M059J (cell line): ENCODE measurements at regions not wholly inside any gene's neighbourhood (a gene's known extent, or its start where the extent isn't known, plus 50 kb on each side); places are given as distances from the start of the nearest gene placed in this dataset.
"Not testable (repeated sequence)": the region's sequence is repeated elsewhere in the genome, so short reads cannot be mapped to it uniquely, and the experiment has no call there.

ENCODE experiments used
- DNase-seq: peaks from one replicate; pipeline ENCODE4 v3.0.0-alpha.2; 2012; ENCODE audit warnings: low read depth

DNA sequence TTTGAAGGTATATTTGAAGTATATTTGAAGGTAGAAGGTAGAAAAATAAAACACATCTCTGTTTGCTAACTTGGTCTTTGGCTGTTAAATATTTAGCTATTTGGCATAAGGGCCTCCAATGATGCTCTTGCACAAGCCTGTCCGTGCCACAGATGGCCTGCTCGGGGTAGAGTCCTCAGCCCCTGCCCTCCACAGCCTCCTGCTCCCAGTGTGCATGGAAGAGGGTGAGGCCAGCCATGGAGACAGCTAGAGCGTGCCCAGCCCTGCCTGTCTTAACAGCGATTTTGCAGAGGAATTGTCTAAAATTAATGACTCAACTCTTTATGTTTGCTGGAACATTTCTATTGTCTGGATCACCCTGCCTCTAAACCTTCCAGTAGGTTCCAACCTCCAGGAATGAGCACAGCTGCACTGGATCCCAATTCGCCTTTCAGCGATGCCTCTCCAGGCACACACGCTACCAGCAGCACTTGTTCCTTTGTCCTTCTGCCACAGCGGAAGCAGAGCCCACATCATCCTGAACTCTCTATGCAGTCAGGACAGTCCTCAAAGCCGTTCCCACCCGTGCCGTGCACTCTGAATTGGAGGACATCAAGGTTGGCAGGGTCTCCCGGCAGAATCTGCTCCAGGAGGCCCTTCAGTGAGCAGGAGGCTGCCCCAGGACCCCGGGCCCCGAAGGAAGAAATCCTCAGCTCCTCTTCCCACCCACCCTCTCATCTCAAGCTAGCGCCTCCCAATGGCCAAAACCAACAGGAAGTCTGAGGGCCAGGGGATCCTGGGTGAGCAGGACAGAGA is 254.0 kb upstream of the IRX1 start:
- no peak for DNase-seq

- DNase-seq, result no peak
Observed at GRCh38 chr5:3340471-3340870, 255.2 kb upstream of the IRX1 start.

DNA sequence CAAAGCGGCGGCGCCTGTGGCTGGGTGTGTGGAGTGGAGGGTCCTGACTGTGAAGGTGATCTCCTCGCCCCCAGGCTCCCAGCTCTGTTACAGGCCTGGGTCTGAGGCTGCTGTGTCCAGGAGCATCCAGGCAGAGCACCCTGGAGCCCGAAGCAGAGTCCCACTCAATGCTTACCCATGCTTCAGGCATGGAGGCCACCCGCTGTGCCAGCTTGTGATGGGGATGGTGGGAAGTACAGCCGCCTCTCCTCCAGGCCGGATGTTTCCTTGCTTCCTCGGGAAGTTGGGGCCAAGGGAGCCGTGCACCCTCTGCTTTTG is 255.9 kb upstream of the IRX1 start:
- DNase-seq, result no peak

DNA sequence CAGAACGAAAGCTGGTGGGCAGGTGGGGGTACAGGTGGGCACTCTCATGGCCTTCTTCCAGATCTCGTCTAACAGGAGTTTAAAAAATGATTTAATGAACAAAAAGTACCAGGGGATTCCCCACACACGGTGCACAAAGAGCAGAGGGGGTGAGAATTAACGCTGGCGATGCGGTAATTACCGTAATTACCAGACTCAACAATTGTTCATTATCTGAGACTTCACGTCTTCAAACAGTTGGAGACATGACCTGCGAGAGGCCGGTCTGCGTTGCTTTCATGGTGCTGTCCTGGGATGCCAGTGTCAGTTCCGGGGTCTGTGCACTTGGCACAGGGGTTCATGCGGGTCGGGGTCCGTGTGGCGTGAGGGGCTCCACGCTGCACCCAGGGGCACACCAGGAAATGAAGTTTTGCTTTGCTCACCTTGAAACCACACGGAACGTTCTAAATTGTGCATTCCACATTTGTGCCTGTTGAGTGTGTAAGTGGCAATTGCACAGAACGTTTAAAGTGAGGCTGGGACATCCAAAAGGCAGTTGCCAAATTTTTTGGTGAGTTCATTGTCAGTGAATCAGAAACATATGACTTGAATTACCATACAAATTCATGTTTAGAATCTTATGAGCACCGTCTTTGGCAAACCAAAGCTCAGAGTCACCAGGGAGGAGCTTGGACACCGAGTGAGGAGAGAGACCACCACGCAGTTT is 256.4 kb upstream of the IRX1 start:
- no peak for DNase-seq

GRCh38 chr5:3337812-3338541 is 257.7 kb upstream of the IRX1 start:
- DNase-seq, result no peak

DNA sequence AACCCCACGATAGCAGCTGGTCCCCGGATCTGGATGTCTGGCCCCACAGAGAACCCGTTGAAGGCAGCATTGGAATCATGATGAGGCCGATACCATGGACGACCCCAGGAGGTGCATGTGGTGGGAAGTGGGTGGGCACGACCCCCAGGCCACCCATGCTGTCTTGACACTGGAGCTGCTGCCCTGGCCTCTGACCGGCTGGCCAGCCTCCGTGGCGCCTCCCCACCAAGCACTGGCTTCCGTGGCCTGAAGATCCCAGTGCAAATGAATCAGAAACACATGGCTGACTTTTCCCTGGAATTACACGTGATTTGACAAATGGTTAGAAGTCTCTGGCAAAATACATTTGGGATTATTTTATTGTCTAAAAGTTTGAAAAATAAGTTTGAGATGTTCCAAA is 259.0 kb upstream of the IRX1 start:
- DNase-seq, result no peak

GRCh38 chr5:3335301-3335700 is 260.3 kb upstream of the IRX1 start:
- no peak for DNase-seq

DNA sequence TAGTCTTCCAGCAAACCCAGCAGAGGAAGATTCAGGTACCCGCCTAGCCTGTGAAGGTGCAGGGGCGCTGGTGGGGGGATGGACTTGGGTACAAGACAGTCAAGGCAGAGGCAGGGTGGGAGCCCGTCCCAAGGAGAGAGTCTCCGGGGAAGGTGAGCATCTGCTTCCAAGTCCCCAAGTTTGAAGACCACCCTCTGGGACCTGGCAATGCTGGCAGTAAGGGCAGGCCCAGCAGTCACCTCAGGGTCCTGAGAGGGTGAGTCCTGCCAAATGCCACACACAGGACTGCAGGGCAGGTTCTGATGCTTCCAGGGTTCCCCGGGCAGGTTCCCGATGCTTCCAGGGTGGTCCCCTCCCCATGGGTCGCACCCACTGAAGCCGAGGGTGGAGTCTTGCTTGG is 261.8 kb upstream of the IRX1 start:
- DNase-seq, result no peak

DNA sequence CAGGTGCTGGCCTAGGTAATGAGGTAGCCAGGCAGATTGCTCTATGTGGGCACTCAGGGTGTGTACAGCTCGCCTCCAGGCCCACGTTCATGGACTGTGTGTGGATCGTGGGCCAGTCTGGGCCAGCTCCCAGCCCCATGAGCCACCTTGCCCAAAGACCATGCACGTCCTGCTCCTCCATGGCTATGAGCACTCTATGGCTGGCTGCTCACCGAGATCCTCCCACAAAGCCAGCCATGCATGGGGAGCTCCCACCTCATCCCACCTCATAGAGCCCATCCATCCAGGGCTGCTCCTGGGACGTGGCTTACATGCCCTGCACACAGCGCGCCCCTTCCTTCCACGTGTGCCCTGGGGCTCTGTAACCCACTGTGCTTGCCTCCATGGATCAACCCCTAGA is 262.5 kb upstream of the IRX1 start:
- DNase-seq, result no peak

DNA sequence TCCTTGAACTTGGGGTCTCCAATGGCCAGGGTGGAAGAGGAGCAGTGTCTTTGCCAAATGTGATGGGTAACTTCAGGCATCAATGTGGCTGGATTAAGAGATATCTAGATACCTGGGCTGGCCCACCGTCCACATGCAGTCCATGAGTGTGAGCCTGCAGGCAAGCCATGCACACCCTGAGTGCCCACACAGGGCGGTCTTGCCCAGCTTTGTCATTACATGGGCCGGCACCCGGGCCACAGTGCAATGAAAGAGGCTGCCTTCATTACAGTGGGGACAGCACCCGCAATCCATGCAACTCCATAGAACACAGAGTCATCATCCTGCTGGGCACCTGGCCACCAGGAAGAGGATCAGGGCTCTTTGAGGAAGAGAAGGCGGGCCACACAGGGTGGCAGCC is 263.8 kb upstream of the IRX1 start:
- no peak for DNase-seq

- DNase-seq, result no peak
Observed at GRCh38 chr5:3330442-3330841, 265.2 kb upstream of the IRX1 start.

DNA sequence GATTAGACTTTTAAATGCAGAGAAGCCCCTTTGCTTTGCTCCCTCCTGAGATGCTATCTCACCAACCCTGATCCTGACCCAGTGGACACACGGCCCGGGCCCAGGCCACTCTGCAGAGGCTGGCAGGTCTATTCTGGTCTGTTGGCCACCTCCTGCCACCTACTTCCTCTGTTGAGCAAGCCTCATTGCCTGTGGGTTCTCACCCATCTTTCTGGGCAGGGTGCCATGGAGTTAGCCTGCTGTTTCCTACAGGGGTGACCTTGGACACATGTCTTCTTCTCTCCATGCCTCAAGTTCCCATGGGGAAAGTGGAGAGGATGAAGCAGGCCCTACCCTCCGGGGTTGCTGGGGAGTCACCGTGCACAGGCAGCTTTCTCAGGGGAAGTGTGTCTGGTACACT is 266.2 kb upstream of the IRX1 start:
- peak; percentile 50 for DNase-seq

DNA sequence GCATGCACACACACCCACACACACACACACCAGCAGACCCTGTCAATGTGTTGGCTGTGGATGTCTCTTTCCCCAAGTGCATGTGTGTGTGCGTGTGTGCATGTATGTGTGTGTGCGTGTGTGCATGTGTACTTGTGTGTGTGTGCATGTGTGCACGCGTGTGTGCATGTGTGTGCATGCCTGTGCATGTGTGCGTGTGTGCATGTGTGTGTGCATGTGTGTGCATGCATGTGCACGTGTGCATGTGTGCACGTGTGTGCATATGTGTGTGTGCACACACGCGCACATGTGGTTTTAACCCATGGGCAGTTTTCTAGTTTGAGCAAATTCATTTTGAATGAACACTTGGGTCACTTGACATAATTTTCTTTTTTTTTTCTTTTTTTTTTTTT is 268.8 kb upstream of the IRX1 start:
- no peak for DNase-seq

DNA sequence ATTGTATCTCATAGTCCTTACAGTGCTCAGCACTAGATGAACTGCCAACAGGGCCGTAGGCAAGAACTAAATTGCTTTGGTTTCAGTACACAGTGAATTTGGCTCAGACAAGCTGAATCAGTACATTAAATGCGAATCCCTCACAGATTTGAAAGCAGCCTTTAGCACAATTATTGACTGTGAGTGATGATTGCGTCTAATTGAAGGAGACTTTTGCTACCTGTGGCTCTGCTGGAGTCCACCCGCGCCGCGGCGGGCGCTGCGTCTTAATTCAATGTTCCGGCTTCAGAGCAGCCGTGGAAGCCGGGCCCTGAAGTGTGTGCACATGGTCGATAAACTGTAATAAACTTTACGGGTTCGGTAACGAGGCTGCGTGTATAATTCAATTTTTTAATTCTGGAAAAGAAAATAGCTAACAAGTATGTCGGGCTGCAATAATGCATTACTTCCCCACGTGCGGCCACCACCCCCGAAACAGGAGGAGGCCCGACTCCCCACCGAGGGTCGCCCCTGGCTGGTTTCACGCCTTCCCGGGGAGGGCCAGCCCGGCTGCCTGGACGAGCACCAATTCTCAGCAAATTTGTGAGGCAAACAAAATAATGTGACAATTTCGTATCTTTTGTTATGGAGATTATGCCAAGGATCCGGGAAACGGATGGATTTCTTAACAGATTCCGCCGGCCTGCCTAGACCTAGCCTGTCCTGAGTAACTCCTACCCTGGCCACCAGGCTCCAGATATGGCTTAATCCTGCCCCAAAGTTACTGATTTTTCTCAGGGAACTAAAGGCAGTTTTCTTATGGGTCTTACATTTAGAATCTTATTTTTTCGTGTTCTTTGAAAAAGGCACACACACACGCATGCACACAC is 269.4 kb upstream of the IRX1 start:
- no peak for DNase-seq

DNA sequence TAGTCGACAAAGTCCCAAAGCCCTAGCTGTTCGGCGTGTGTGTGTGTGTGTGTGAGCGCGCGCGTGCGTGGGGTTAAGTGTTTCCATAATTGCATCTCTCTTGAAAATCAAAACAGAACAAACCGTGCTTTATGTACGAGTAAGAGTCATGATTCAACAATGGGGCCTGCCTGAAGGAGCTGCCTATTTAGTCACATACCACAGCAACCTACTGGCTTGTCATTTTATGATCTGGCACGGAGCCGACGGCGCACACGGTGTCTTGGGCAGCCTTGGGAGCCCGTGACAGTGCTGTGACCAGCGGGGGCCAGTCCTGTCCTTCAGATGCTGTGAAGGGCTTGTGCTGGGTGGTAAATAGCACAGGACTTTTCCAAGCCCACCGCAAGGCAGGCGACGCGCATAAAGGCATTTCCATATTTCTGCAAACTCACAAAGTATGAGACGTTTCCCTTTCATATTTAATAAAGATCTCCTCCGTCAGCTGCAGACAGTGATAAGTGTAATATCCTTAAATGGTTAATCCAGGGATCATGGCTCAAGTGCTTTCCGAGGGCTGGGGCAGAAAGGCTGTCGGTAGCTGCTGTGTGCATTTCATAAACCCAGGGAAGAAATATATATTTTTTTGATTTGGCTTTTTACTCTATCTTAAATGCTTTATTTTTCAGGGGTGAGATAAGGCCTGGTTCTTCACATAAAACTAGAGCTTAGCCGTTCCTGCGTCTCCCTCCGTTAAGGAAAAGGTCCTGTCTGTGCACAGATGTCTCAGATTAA is 270.2 kb upstream of the IRX1 start:
- peak; percentile 81 for DNase-seq

GRCh38 chr5:3324421-3325101 is 271.1 kb upstream of the IRX1 start:
- peak; percentile 25 for DNase-seq

- DNase-seq, result not testable (repeated sequence)
Observed at GRCh38 chr5:3323966-3324365, 271.7 kb upstream of the IRX1 start.

GRCh38 chr5:3323144-3323543 is 272.5 kb upstream of the IRX1 start:
- no peak for DNase-seq

DNA sequence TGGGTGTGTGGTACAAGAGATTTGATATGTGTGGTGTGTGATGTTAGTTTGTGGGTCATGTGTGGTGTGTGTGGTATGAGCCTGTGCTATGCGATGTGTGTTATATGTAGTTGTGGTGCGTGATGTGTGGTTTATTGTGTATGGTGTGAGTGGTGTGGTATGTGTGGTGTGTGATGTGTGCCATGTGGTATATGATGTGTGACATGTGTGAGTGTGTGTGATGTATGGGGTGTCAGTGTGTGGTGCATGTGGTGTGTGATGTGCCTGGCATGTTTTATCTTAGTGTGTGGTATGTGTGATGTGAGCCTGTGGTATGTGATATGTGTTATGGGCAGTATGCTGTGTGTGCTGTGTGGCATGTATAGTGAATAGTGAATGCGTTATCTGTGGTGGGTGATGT is 273.0 kb upstream of the IRX1 start:
- no peak for DNase-seq

DNA sequence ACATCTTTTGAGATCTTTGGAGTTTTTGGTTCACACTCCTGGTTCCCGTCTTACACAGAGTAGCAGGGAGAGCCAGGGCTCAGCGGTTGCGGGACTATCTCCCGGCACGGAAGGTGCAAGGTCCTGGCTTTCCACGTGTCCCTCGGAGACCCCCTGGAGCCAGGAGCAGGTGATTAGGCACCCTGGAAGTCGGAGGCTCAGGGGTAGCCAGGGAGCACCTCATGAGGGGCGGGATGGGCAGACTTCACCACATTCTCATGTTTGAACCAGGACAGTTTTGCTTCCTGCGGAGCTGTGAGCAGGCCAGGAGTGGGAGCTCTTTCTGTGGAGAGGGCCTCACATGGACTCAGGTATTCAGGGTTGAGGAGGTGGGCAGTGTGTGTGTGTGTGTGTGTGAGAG is 273.7 kb upstream of the IRX1 start:
- no peak for DNase-seq
